HG03066 (cell line): ENCODE measurements at regions not wholly inside any gene's neighbourhood (a gene's known extent, or its start where the extent isn't known, plus 50 kb on each side); places are given as distances from the start of the nearest gene placed in this dataset.

Experiments used
- ATAC-seq: cut with Tn5 transposase; IDR thresholded peaks from one replicate; pipeline ENCODE4 v1.9.1; 2021; ENCODE audit warnings: low read depth; ENCODE audit not compliant: unreplicated experiment

GRCh38 chr6:164210323-164210722, 795.8 kb downstream of the QKI start:
- ATAC-seq: no peak

- no peak for ATAC-seq
Measured at GRCh38 chr6:164208371-164208770, 793.9 kb downstream of the QKI start.

- no peak for ATAC-seq
Measured at GRCh38 chr6:164206807-164207423, 792.4 kb downstream of the QKI start.

GRCh38 chr6:164200071-164200470, 785.6 kb downstream of the QKI start:
- ATAC-seq: no peak

GRCh38 chr6:164195942-164196281, 781.4 kb downstream of the QKI start:
- ATAC-seq: no peak

- ATAC-seq: no peak
Measured at GRCh38 chr6:164195278-164195941, 780.9 kb downstream of the QKI start.

GRCh38 chr6:164188861-164189260, 774.3 kb downstream of the QKI start:
- ATAC-seq: no peak

GRCh38 chr6:164185471-164185871, 771.0 kb downstream of the QKI start:
- no peak for ATAC-seq

- no peak for ATAC-seq
Measured at GRCh38 chr6:164184410-164184809, 769.9 kb downstream of the QKI start.

- no peak for ATAC-seq
Measured at GRCh38 chr6:164183556-164184123, 769.1 kb downstream of the QKI start.

GRCh38 chr6:164178679-164179332, 764.3 kb downstream of the QKI start:
- ATAC-seq: no peak

- ATAC-seq: no peak
Measured at GRCh38 chr6:164169355-164169754, 754.8 kb downstream of the QKI start.

- no peak for ATAC-seq
Measured at GRCh38 chr6:164168595-164168994, 754.1 kb downstream of the QKI start.

GRCh38 chr6:164167873-164168405, 753.4 kb downstream of the QKI start:
- ATAC-seq: no peak

- ATAC-seq: no peak
Measured at GRCh38 chr6:164166996-164167395, 752.5 kb downstream of the QKI start.

GRCh38 chr6:164166515-164166914, 752.0 kb downstream of the QKI start:
- ATAC-seq: no peak

- ATAC-seq: no peak
Measured at GRCh38 chr6:164164876-164165275, 750.4 kb downstream of the QKI start.

GRCh38 chr6:164163239-164163638, 748.7 kb downstream of the QKI start:
- ATAC-seq: no peak

GRCh38 chr6:164159061-164159460, 744.5 kb downstream of the QKI start:
- no peak for ATAC-seq

GRCh38 chr6:164154588-164154987, 740.1 kb downstream of the QKI start:
- ATAC-seq: no peak

- no peak for ATAC-seq
Measured at GRCh38 chr6:164152611-164153010, 738.1 kb downstream of the QKI start.
